ENCODE measurements at regions not wholly inside any gene's neighbourhood (a gene's known extent, or its start where the extent isn't known, plus 50 kb on each side); places are given as distances from the start of the nearest gene placed in this dataset.

- no peak overlapping the region for H3K9ac ChIP-seq (ENCODE audit: low read length in 3 of 3)
- TF ChIP-seq CTCF (IDR thresholded peaks at IDR 0.05; ENCODE audit: borderline replicate concordance, extremely low read depth, insufficient read depth), result no peak
- peaks cover 0 to 24% (median 10%) of the 10 kb centered on the region in 3 donors for H3K4me1 ChIP-seq (ENCODE audit: control insufficient read depth in 2 of 3, insufficient read depth in 2 of 3, low read depth in 1 of 3, low read length in 3 of 3)
- FAIRE-seq (no peak), DNase-seq (no peak)
- H3K9me3 ChIP-seq (ENCODE audit: control insufficient read depth in 2 of 3, insufficient read depth in 1 of 3, low read length in 3 of 3), result no peaks in the 10 kb centered on the region
- H3K27ac ChIP-seq (ENCODE audit: low read depth in 2 of 2, low read length in 2 of 2), result no peak overlapping the region
- no peaks in the 10 kb centered on the region for H3K36me3 ChIP-seq (ENCODE audit: control insufficient read depth in 2 of 3, insufficient read depth in 3 of 3, low read length in 3 of 3)
- H3K27me3 ChIP-seq (ENCODE audit: control insufficient read depth, insufficient read depth, low read length), result no peaks in the 10 kb centered on the region
- intact Hi-C loops (cut with DNase I), result no loop called here
- no peak overlapping the region for H3K4me3 ChIP-seq (ENCODE audit: low read length in 3 of 3)
Measured at GRCh38 chr10:22766693-22767092, 52.3 kb upstream of the PIP4K2A start.

- intact Hi-C loops (cut with DNase I), result no loop called here
- FAIRE-seq, result no peak
- H3K4me1 ChIP-seq (ENCODE audit: control insufficient read depth in 2 of 3, insufficient read depth in 2 of 3, low read depth in 1 of 3, low read length in 3 of 3), result peaks cover 0 to 24% (median 10%) of the 10 kb centered on the region in 3 donors
- no peak overlapping the region for H3K4me3 ChIP-seq (ENCODE audit: low read length in 3 of 3)
- H3K27ac ChIP-seq (ENCODE audit: low read depth in 2 of 2, low read length in 2 of 2), result no peak overlapping the region
- no peak for DNase-seq
- no peaks in the 10 kb centered on the region for H3K27me3 ChIP-seq (ENCODE audit: control insufficient read depth, insufficient read depth, low read length)
- no peaks in the 10 kb centered on the region for H3K9me3 ChIP-seq (ENCODE audit: control insufficient read depth in 2 of 3, insufficient read depth in 1 of 3, low read length in 3 of 3)
- H3K9ac ChIP-seq (ENCODE audit: low read length in 3 of 3), result no peak overlapping the region
- no peak for TF ChIP-seq CTCF (IDR thresholded peaks at IDR 0.05; ENCODE audit: borderline replicate concordance, extremely low read depth, insufficient read depth)
- H3K36me3 ChIP-seq (ENCODE audit: control insufficient read depth in 2 of 3, insufficient read depth in 3 of 3, low read length in 3 of 3), result no peaks in the 10 kb centered on the region
Measured at GRCh38 chr10:22765660-22766547, 51.5 kb upstream of the PIP4K2A start.

GRCh38 chr10:22764639-22765038, 50.3 kb upstream of the PIP4K2A start:
- no peaks in the 10 kb centered on the region for H3K36me3 ChIP-seq (ENCODE audit: control insufficient read depth in 2 of 3, insufficient read depth in 3 of 3, low read length in 3 of 3)
- no peaks in the 10 kb centered on the region for H3K9me3 ChIP-seq (ENCODE audit: control insufficient read depth in 2 of 3, insufficient read depth in 1 of 3, low read length in 3 of 3)
- no peak overlapping the region for H3K9ac ChIP-seq (ENCODE audit: low read length in 3 of 3)
- DNase-seq (no peak), FAIRE-seq (no peak)
- intact Hi-C loops (cut with DNase I), result no loop called here
- no peaks in the 10 kb centered on the region for H3K27me3 ChIP-seq (ENCODE audit: control insufficient read depth, insufficient read depth, low read length)
- no peak for TF ChIP-seq CTCF (IDR thresholded peaks at IDR 0.05; ENCODE audit: borderline replicate concordance, extremely low read depth, insufficient read depth)
- peaks cover 0 to 31% (median 10%) of the 10 kb centered on the region in 3 donors for H3K4me1 ChIP-seq (ENCODE audit: control insufficient read depth in 2 of 3, insufficient read depth in 2 of 3, low read depth in 1 of 3, low read length in 3 of 3)
- H3K27ac ChIP-seq (ENCODE audit: low read depth in 2 of 2, low read length in 2 of 2), result no peak overlapping the region
- H3K4me3 ChIP-seq (ENCODE audit: low read length in 3 of 3), result no peak overlapping the region

Data from kidney (tissue), 13 donors.